ENCODE measurements at regions not wholly inside any gene's neighbourhood (a gene's known extent, or its start where the extent isn't known, plus 50 kb on each side); places are given as distances from the start of the nearest gene placed in this dataset.
"Not testable (repeated sequence)": the region's sequence is repeated elsewhere in the genome, so short reads cannot be mapped to it uniquely, and the experiment has no call there.

DNA sequence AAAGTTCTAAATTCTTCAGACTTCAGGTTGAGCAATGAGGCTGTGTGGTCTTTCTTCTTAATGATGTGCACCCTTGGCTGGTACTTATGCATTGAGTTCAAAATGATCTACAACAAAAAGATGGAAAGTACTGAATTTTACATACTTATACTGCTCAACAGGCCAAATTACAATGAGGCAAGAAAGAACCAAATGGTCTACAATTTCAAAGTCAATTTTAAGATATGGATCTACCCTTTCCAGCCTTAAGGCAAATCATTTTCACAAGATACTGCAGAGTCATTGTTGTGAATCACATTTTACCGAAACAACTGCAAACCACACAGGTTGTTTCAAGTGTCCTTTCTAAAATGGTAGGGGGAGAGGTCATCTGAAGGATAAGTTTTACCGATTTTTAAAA, 54.9 kb upstream of the RXYLT1 start:
- H3K9me3 Mint-ChIP-seq; H3K4me1 Mint-ChIP-seq; H3K36me3 Mint-ChIP-seq (ENCODE audit: low read depth); H3K4me3 Mint-ChIP-seq; H3K27me3 Mint-ChIP-seq; ATAC-seq (ENCODE audit: low read depth); H3K27ac Mint-ChIP-seq; DNase-seq; intact Hi-C loops (cut with micrococcal nuclease); CTCF ChIA-PET: not testable (repeated sequence)
- POLR2A ChIA-PET, result interaction anchor here (0.6 kb wide), 1 partner anchor 547 kb away, joined by 3 read pairs; no protein-coding TSS in a partner anchor

Measured in activated B cell treated with CpG ODN at 0.5 μM for 24 hours (primary cell).